ENCODE measurements at regions not wholly inside any gene's neighbourhood (a gene's known extent, or its start where the extent isn't known, plus 50 kb on each side); places are given as distances from the start of the nearest gene placed in this dataset.

GRCh38 chrX:120692319-120692718 is 62.5 kb upstream of the C1GALT1C1 start:
- no peak for DNase-seq

- DNase-seq: no peak
Measured at GRCh38 chrX:120690941-120691340, 61.1 kb upstream of the C1GALT1C1 start.

GRCh38 chrX:120690344-120690743 is 60.5 kb upstream of the C1GALT1C1 start:
- no peak for DNase-seq

GRCh38 chrX:120680090-120680489 is 50.2 kb upstream of the C1GALT1C1 start:
- no peak for DNase-seq

Measured in activated naive CD4-positive, alpha-beta T cell treated with anti-CD3 and anti-CD28 coated beads, Interleukin-2, amount 50 U/mL, for 16 hours (primary cell).